ENCODE measurements at regions not wholly inside any gene's neighbourhood (a gene's known extent, or its start where the extent isn't known, plus 50 kb on each side); places are given as distances from the start of the nearest gene placed in this dataset.

GRCh38 chr10:30215141-30215540, 133.9 kb downstream of the MTPAP start:
- Histone ChIP-seq H3K4me1 (peaks cover 0 to 18% (median 0%) of the 10 kb centered on the region in 4 donors), H3K27me3 (no peaks in the 10 kb centered on the region), H3K27ac (peak overlapping the region in 1 of 4 donors; percentile 40), H3K36me3 (no peaks in the 10 kb centered on the region), H3K4me3 (no peak overlapping the region), H3K9me3 (no peaks in the 10 kb centered on the region)
- TF ChIP-seq POLR2A (IDR thresholded peaks at IDR 0.05) (no peak), CTCF (IDR thresholded peaks at IDR 0.05) (no peak), EP300 (IDR thresholded peaks at IDR 0.05) (no peak)
- no peak for DNase-seq (ENCODE audit: low spot score in 2 of 2)
- 44 to 57% methylated on average over 2 of the region's 2 CpGs for WGBS, 2 donors

- no peak for DNase-seq (ENCODE audit: low spot score in 2 of 2)
- no peaks in the 10 kb centered on the region for H3K27me3 ChIP-seq
- H3K36me3 ChIP-seq = no peaks in the 10 kb centered on the region
- TF ChIP-seq EP300 (IDR thresholded peaks at IDR 0.05) (no peak), CTCF (IDR thresholded peaks at IDR 0.05) (no peak)
- H3K27ac ChIP-seq = no peak overlapping the region
- H3K4me3 ChIP-seq = no peak overlapping the region
- H3K9me3 ChIP-seq = no peaks in the 10 kb centered on the region
- WGBS, 2 donors = 86 to 91% methylated on average over 4 of the region's 4 CpGs
- peaks cover 0 to 14% (median 0%) of the 10 kb centered on the region in 4 donors for H3K4me1 ChIP-seq
Measured at GRCh38 chr10:30210296-30210695, 138.8 kb downstream of the MTPAP start.

- H3K4me1 ChIP-seq = peaks cover 0 to 10% (median 0%) of the 10 kb centered on the region in 4 donors
- no peaks in the 10 kb centered on the region for H3K27me3 ChIP-seq
- 62 to 64% methylated on average over 2 of the region's 2 CpGs for WGBS, 2 donors
- H3K27ac ChIP-seq = no peak overlapping the region
- no peak overlapping the region for H3K4me3 ChIP-seq
- peaks cover 0 to 12% (median 0%) of the 10 kb centered on the region in 4 donors for H3K9me3 ChIP-seq
- TF ChIP-seq POLR2A (IDR thresholded peaks at IDR 0.05) (no peak), CTCF (IDR thresholded peaks at IDR 0.05) (no peak), EP300 (IDR thresholded peaks at IDR 0.05) (no peak)
- DNase-seq (ENCODE audit: low spot score in 2 of 2) = no peak
- H3K36me3 ChIP-seq = no peaks in the 10 kb centered on the region
Measured at GRCh38 chr10:30208330-30208729, 140.7 kb downstream of the MTPAP start.

GRCh38 chr10:30207485-30208052, 141.5 kb downstream of the MTPAP start:
- H3K27ac ChIP-seq = no peak overlapping the region
- no peak for DNase-seq (ENCODE audit: low spot score in 2 of 2)
- no peaks in the 10 kb centered on the region for H3K36me3 ChIP-seq
- no peaks in the 10 kb centered on the region for H3K27me3 ChIP-seq
- H3K9me3 ChIP-seq = peaks cover 0 to 18% (median 1%) of the 10 kb centered on the region in 4 donors
- peaks cover 0 to 10% (median 0%) of the 10 kb centered on the region in 4 donors for H3K4me1 ChIP-seq
- no peak for TF ChIP-seq CTCF (IDR thresholded peaks at IDR 0.05)
- no peak for TF ChIP-seq POLR2A (IDR thresholded peaks at IDR 0.05)
- TF ChIP-seq EP300 (IDR thresholded peaks at IDR 0.05) = no peak
- 20 to 23% methylated on average over 10 of the region's 10 CpGs for WGBS, 2 donors
- no peak overlapping the region for H3K4me3 ChIP-seq

GRCh38 chr10:30200017-30200415, 140.6 kb upstream of the JCAD start:
- peaks cover 0 to 18% (median 1%) of the 10 kb centered on the region in 4 donors for H3K9me3 ChIP-seq
- no peak for DNase-seq (ENCODE audit: low spot score in 2 of 2)
- TF ChIP-seq POLR2A (IDR thresholded peaks at IDR 0.05) = no peak
- WGBS, 2 donors = 78 to 84% methylated on average over 4 of the region's 4 CpGs
- H3K4me3 ChIP-seq = no peak overlapping the region
- H3K36me3 ChIP-seq = no peaks in the 10 kb centered on the region
- H3K4me1 ChIP-seq = no peaks in the 10 kb centered on the region
- H3K27ac ChIP-seq = no peak overlapping the region
- H3K27me3 ChIP-seq = no peaks in the 10 kb centered on the region
